ENCODE measurements at regions not wholly inside any gene's neighbourhood (a gene's known extent, or its start where the extent isn't known, plus 50 kb on each side); places are given as distances from the start of the nearest gene placed in this dataset.

DNA sequence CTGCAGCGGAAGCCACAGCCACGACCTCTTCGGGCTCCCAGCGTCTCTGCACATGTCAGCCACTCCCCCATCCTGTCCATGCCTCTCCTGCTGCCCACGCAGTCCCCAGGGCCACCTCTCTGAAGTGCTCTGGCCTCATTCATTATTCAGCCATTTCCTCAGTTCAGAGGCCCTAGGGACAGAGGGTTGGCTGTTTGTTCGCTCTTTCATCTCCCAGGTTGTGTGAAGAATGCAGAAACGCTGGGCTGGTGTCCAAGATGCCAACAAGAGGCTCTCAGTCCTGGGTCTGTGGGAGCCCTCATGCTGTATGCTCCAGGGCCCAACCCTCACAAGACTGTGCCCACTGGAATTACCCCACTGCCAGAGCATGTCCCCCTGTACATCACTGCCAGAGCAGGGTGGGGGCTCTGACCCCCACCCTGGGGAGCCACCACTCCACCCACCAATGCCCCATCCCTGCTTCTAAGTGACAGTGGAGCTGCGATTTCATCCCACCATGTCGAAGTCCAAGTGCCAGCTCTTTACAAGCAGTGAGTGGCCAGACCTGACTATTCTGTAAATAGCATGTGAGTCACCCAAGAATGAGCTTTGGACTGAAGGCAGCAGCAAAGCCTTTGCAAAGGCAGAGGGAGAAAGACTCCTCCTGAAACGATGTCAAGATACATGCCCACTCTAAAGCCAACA lies 209.6 kb downstream of the BUD13 start (continued):
- 0 out of 2 replicates have a peak, but pooled peaks have one; percentile 31 for TF ChIP-seq HIC2 (CRISPR knock-in tag; IDR thresholded peaks at IDR 0.05; ENCODE audit: low read depth)
- 0 out of 2 replicates have a peak, but pooled peaks have one; percentile 29 for TF ChIP-seq SPEN (CRISPR knock-in tag; IDR thresholded peaks at IDR 0.05; ENCODE audit: low read depth)
- TF ChIP-seq FOXA1 (IDR thresholded peaks at IDR 0.05) = no peak
- peak; percentile 85 for TF ChIP-seq FOXA1 (CRISPR knock-in tag; IDR thresholded peaks at IDR 0.05)
- TF ChIP-seq ZMAT3 (CRISPR knock-in tag; conservative IDR thresholded peaks at IDR 0.05) = no peak
- no peak for TF ChIP-seq SOX6 (IDR thresholded peaks at IDR 0.05)
- 0 out of 2 replicates have a peak, but pooled peaks have one; percentile 11 for TF ChIP-seq SOX6 (CRISPR knock-in tag; IDR thresholded peaks at IDR 0.05)
- TF ChIP-seq HNF4A (CRISPR knock-in tag; IDR thresholded peaks at IDR 0.05) = peak; percentile 84
- TF ChIP-seq RXRA (CRISPR knock-in tag; IDR thresholded peaks at IDR 0.05) = 0 out of 2 replicates have a peak, but pooled peaks have one; percentile 25
- 0 out of 2 replicates have a peak, but pooled peaks have one; percentile 34 for TF ChIP-seq ZNF280D (CRISPR knock-in tag; IDR thresholded peaks at IDR 0.05)
- TF ChIP-seq SMARCE1 (IDR thresholded peaks at IDR 0.05; ENCODE audit: borderline replicate concordance) = peak; percentile 35; the same call in 1 of the 2 replicates
- TF ChIP-seq TCF7 (IDR thresholded peaks at IDR 0.05; ENCODE audit: low read depth) = peak; percentile 49; the same call in 1 of the 2 replicates
- TF ChIP-seq ATF3 (CRISPR knock-in tag; IDR thresholded peaks at IDR 0.05) = peak; percentile 85
- TF ChIP-seq MAZ (IDR thresholded peaks at IDR 0.05; ENCODE audit: borderline replicate concordance, low read depth, low read length) = no peak
- 0 out of 2 replicates have a peak, but pooled peaks have one; percentile 47 for TF ChIP-seq MAZ (CRISPR knock-in tag; IDR thresholded peaks at IDR 0.05; ENCODE audit: low read depth)
- TF ChIP-seq MIER3 (CRISPR knock-in tag; IDR thresholded peaks at IDR 0.05; ENCODE audit: borderline replicate concordance) = peak; percentile 64; the same call in 1 of the 2 replicates
- peak; percentile 97 for TF ChIP-seq FOSL2 (CRISPR knock-in tag; IDR thresholded peaks at IDR 0.05)
- TF ChIP-seq ZNF550 (CRISPR knock-in tag; IDR thresholded peaks at IDR 0.05; ENCODE audit: borderline replicate concordance) = no peak
- no peak for TF ChIP-seq POGZ (CRISPR knock-in tag; IDR thresholded peaks at IDR 0.05)
- TF ChIP-seq ARID5B (CRISPR knock-in tag; IDR thresholded peaks at IDR 0.05) = peak; percentile 65
- TF ChIP-seq BRCA1 (CRISPR knock-in tag; IDR thresholded peaks at IDR 0.05) = no peak

All from HepG2 (cell line).